Cardiac muscle cell (in vitro differentiated cells and primary cell): ENCODE measurements at regions not wholly inside any gene's neighbourhood (a gene's known extent, or its start where the extent isn't known, plus 50 kb on each side); places are given as distances from the start of the nearest gene placed in this dataset.

Source experiments
- DNase-seq, 2 donors: peaks; one replicate each; pipeline versions ENCODE4 v3.0.0 to v3.0.0-alpha.2; 2010 to 2017; ENCODE audit warnings: low read depth in 1 of 2, low spot score in 1 of 2
- H3K27ac ChIP-seq: fragments of 200-600 bp; sonication (generic); 2 replicates; pipeline ENCODE4 v1.5.1; 2016
- H3K27me3 ChIP-seq: fragments of 200-600 bp; sonication (generic); 2 replicates; pipeline ENCODE4 v1.6.0; 2016; ENCODE audit warnings: control low read depth
- H3K36me3 ChIP-seq: fragments of 200-600 bp; sonication (generic); 2 replicates; pipeline ENCODE4 v1.5.1; 2016; ENCODE audit warnings: control low read depth
- H3K4me1 ChIP-seq: fragments of 200-600 bp; sonication (generic); 2 replicates; pipeline ENCODE4 v1.8.1; 2017; ENCODE audit warnings: low read depth, mild to moderate bottlenecking, mixed run types
- H3K4me3 ChIP-seq: fragments of 200-600 bp; sonication (generic); 2 replicates; pipeline ENCODE4 v1.5.1; 2016; ENCODE audit warnings: mild to moderate bottlenecking
- H3K9me3 ChIP-seq: fragments of 200-600 bp; sonication (generic); 2 replicates; pipeline ENCODE4 v1.5.1; 2017; ENCODE audit warnings: low read depth, mild to moderate bottlenecking, control low read depth
- CTCF ChIP-seq: IDR thresholded peaks from 2 replicates; pipeline ENCODE4 v1.5.1; 2012; ENCODE audit warnings: low read depth, mild to moderate bottlenecking, low read length

GRCh38 chr13:77425705-77426104 is 98.8 kb upstream of the MYCBP2 start:
- no peak for TF ChIP-seq CTCF
- Histone ChIP-seq H3K4me3 (no peak overlapping the region), H3K27me3 (no peaks in the 10 kb centered on the region), H3K27ac (no peak overlapping the region), H3K36me3 (no peaks in the 10 kb centered on the region), H3K9me3 (no peaks in the 10 kb centered on the region), H3K4me1 (no peaks in the 10 kb centered on the region)
- DNase-seq, result no peak

- H3K27ac ChIP-seq, result no peak overlapping the region
- H3K27me3 ChIP-seq, result no peaks in the 10 kb centered on the region
- no peak for TF ChIP-seq CTCF
- H3K4me3 ChIP-seq, result no peak overlapping the region
- no peaks in the 10 kb centered on the region for H3K9me3 ChIP-seq
- DNase-seq, result no peak
- no peaks in the 10 kb centered on the region for H3K36me3 ChIP-seq
- H3K4me1 ChIP-seq, result no peaks in the 10 kb centered on the region
Measured at GRCh38 chr13:77423296-77423695, 96.4 kb upstream of the MYCBP2 start.

- H3K4me3 ChIP-seq, result no peak overlapping the region
- no peaks in the 10 kb centered on the region for H3K9me3 ChIP-seq
- no peak for TF ChIP-seq CTCF
- DNase-seq, result no peak
- no peaks in the 10 kb centered on the region for H3K27me3 ChIP-seq
- no peak overlapping the region for H3K27ac ChIP-seq
- H3K4me1 ChIP-seq, result no peaks in the 10 kb centered on the region
- H3K36me3 ChIP-seq, result no peaks in the 10 kb centered on the region
Measured at GRCh38 chr13:77422724-77423123, 95.8 kb upstream of the MYCBP2 start.

GRCh38 chr13:77417897-77418296 is 91.0 kb upstream of the MYCBP2 start:
- Histone ChIP-seq H3K27ac (no peak overlapping the region), H3K4me3 (no peak overlapping the region), H3K9me3 (no peaks in the 10 kb centered on the region), H3K27me3 (no peaks in the 10 kb centered on the region), H3K4me1 (no peaks in the 10 kb centered on the region), H3K36me3 (no peaks in the 10 kb centered on the region)
- TF ChIP-seq CTCF, result no peak
- no peak for DNase-seq

GRCh38 chr13:77416666-77417212 is 89.8 kb upstream of the MYCBP2 start:
- no peak overlapping the region for H3K4me3 ChIP-seq
- H3K9me3 ChIP-seq, result no peaks in the 10 kb centered on the region
- H3K27ac ChIP-seq, result no peak overlapping the region
- no peak for DNase-seq
- H3K4me1 ChIP-seq, result no peaks in the 10 kb centered on the region
- no peaks in the 10 kb centered on the region for H3K27me3 ChIP-seq
- H3K36me3 ChIP-seq, result no peaks in the 10 kb centered on the region
- TF ChIP-seq CTCF, result no peak
